ENCODE measurements at regions not wholly inside any gene's neighbourhood (a gene's known extent, or its start where the extent isn't known, plus 50 kb on each side); places are given as distances from the start of the nearest gene placed in this dataset.
A peak's percentile ranks its signal among the peaks of the same experiment; 100 is the strongest.

- no peak overlapping the region for H3K4me2 ChIP-seq
- TF ChIP-seq EZH2phosphoT487 (IDR thresholded peaks at IDR 0.05; ENCODE audit: unreplicated experiment) (no peak), CTCF (conservative IDR thresholded peaks at IDR 0.05; ENCODE audit: low read depth in 2 of 2) (no peak), CREB1 (CRISPR knock-in tag; IDR thresholded peaks at IDR 0.05; ENCODE audit: low read depth) (no peak), NANOG (IDR thresholded peaks at IDR 0.05; ENCODE audit: borderline replicate concordance) (no peak), EZH2 (IDR thresholded peaks at IDR 0.05; ENCODE audit: low read depth, unreplicated experiment) (no peak), REST (IDR thresholded peaks at IDR 0.05; ENCODE audit: unreplicated experiment) (no peak)
- H2AFZ ChIP-seq = no peak overlapping the region
- Mint-ChIP-seq H3K36me3 (ENCODE audit: low read depth) (peaks cover 11% of the 10 kb centered on the region), H3K27ac (no peak overlapping the region), H3K4me1 (no peaks in the 10 kb centered on the region), H3K4me3 (no peak overlapping the region), H3K9me3 (no peaks in the 10 kb centered on the region), H3K27me3 (ENCODE audit: insufficient read depth, low read depth, poor library complexity) (peaks cover 3% of the 10 kb centered on the region)
- no peak overlapping the region for H3K4me3 ChIP-seq
- DNase-seq (ENCODE audit: low spot score) (no peak), ATAC-seq (no peak)
- no peaks in the 10 kb centered on the region for H3K4me1 ChIP-seq (ENCODE audit: insufficient read depth)
- no peaks in the 10 kb centered on the region for H4K20me1 ChIP-seq (replicated peaks; ENCODE audit: insufficient read depth)
- no peak overlapping the region for H3K27ac ChIP-seq (ENCODE audit: low read depth)
- no peaks in the 10 kb centered on the region for H3K79me2 ChIP-seq (replicated peaks; ENCODE audit: insufficient read depth)
- H3K9me2 ChIP-seq (ENCODE audit: insufficient read depth) = no peaks in the 10 kb centered on the region
- no peaks in the 10 kb centered on the region for H3K36me3 ChIP-seq (ENCODE audit: insufficient read depth)
- H3K27me3 ChIP-seq (ENCODE audit: insufficient read depth) = no peaks in the 10 kb centered on the region
- no peaks in the 10 kb centered on the region for H3F3A ChIP-seq (replicated peaks; ENCODE audit: low read depth)
These were observed 51.7 kb upstream of the EDEM3 start for GRCh38 chr1:184806296-184806721.

- peaks cover 6% of the 10 kb centered on the region for H3K36me3 Mint-ChIP-seq (ENCODE audit: low read depth)
- Histone ChIP-seq H4K20me1 (replicated peaks; ENCODE audit: insufficient read depth) (no peaks in the 10 kb centered on the region), H3K4me3 (no peak overlapping the region), H3K4me1 (ENCODE audit: insufficient read depth) (no peaks in the 10 kb centered on the region), H3K79me2 (replicated peaks; ENCODE audit: insufficient read depth) (no peaks in the 10 kb centered on the region), H3F3A (replicated peaks; ENCODE audit: low read depth) (no peaks in the 10 kb centered on the region), H3K27me3 (ENCODE audit: insufficient read depth) (no peaks in the 10 kb centered on the region), H3K36me3 (ENCODE audit: insufficient read depth) (no peaks in the 10 kb centered on the region), H2AFZ (no peak overlapping the region), H3K4me2 (no peak overlapping the region), H3K27ac (ENCODE audit: low read depth) (no peak overlapping the region), H3K9me2 (ENCODE audit: insufficient read depth) (no peaks in the 10 kb centered on the region)
- H3K4me1 Mint-ChIP-seq = no peaks in the 10 kb centered on the region
- H3K27ac Mint-ChIP-seq = no peak overlapping the region
- no peaks in the 10 kb centered on the region for H3K9me3 Mint-ChIP-seq
- DNase-seq (ENCODE audit: low spot score) (peak; percentile 86), ATAC-seq (peak; percentile 100)
- H3K27me3 Mint-ChIP-seq (ENCODE audit: insufficient read depth, low read depth, poor library complexity) = peaks cover 3% of the 10 kb centered on the region
- no peak overlapping the region for H3K4me3 Mint-ChIP-seq
- no peak for TF ChIP-seq CREB1 (CRISPR knock-in tag; IDR thresholded peaks at IDR 0.05; ENCODE audit: low read depth)
- no peak for TF ChIP-seq NANOG (IDR thresholded peaks at IDR 0.05; ENCODE audit: borderline replicate concordance)
- peak; percentile 90 to 99 for TF ChIP-seq CTCF (conservative IDR thresholded peaks at IDR 0.05; ENCODE audit: low read depth in 2 of 2)
- no peak for TF ChIP-seq ZNF331 (CRISPR knock-in tag; IDR thresholded peaks at IDR 0.05; ENCODE audit: low read depth)
These were observed 51.1 kb upstream of the EDEM3 start for GRCh38 chr1:184805667-184806295.
